ENCODE measurements at regions not wholly inside any gene's neighbourhood (a gene's known extent, or its start where the extent isn't known, plus 50 kb on each side); places are given as distances from the start of the nearest gene placed in this dataset.

DNA sequence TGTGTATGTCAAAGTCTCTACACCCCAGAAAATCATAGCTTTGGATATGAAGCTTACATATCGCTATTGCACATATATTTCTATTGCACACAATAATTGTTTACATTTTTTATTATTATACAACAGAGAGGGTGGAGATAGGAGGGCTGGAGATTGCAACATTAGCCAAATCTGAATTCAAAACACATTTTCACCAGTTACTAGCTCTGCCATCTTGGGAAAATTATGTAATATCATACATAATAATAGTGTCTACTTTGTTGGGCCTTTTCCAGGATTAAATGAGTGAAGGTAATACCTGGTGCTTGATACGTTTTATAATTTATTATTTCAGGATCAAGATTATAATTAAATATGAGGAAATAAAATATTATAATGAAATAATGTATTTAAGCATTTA, 507.4 kb upstream of the TBX3 start:
- TF ChIP-seq POLR2A (IDR thresholded peaks at IDR 0.05) (no peak), CTCF (IDR thresholded peaks at IDR 0.05 in 4 of 5, conservative IDR thresholded peaks at IDR 0.05 in 1 of 5) (no peak)
- Histone ChIP-seq H3K27ac (no peak overlapping the region), H3K36me3 (no peaks in the 10 kb centered on the region), H3K4me1 (no peaks in the 10 kb centered on the region), H3K9me3 (no peaks in the 10 kb centered on the region), H3K27me3 (no peaks in the 10 kb centered on the region), H3K4me3 (no peak overlapping the region)
- intact Hi-C loops (cut with DNase I; ENCODE audit: low total_unique reads) (no loop called here), in situ Hi-C loops (cut with MboI; ENCODE audit: low sequenced_read_pairs in 4 of 4) (no loop called here)
- ATAC-seq (no peak), DNase-seq (no peak)

DNA sequence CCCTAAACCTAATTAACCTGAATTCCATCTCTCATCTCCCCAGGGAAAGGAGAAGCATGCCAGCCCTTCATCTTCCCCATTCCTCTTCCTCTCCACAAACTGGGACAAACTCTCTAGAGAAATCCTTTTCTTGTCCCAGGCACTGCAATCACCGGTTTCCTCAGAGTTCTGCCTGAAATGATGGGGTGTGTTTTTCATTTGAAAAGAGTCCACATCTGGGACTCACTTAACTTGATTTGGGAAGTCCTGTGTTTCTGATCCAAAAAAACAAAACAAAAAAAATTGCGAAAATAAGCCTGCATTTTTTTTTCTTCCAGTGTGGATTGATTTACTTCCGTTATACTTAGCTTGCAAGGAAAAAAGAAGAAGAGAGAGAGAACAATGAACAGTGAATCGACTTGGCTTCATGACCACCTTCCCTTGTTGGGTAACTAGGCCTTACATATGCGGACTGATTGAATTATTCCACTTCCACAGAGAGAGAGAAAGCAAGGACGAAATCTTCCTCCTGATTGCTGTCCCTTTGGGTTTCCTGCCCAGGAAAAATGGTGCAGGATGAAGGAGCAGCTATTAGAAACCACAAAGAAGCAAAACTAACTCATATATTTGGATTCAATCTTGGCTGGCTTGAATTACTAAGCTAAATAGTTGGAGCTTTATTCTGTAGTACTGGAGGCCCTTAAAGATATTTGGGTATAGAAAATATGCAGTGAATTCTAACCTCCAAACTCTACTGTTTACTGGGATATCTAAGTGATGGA, 506.2 kb upstream of the TBX3 start:
- DNase-seq (no peak), ATAC-seq (no peak)
- Histone ChIP-seq H3K4me3 (no peak overlapping the region), H3K9me3 (no peaks in the 10 kb centered on the region), H3K27ac (no peak overlapping the region), H3K4me1 (no peaks in the 10 kb centered on the region), H3K27me3 (no peaks in the 10 kb centered on the region), H3K36me3 (no peaks in the 10 kb centered on the region)
- in situ Hi-C loops (cut with MboI; ENCODE audit: low sequenced_read_pairs in 4 of 4), result no loop called here
- intact Hi-C loops (cut with DNase I; ENCODE audit: low total_unique reads), result no loop called here
- TF ChIP-seq POLR2A (IDR thresholded peaks at IDR 0.05) (no peak), CTCF (IDR thresholded peaks at IDR 0.05 in 4 of 5, conservative IDR thresholded peaks at IDR 0.05 in 1 of 5) (no peak)

- ATAC-seq (no peak), DNase-seq (no peak)
- in situ Hi-C loops (cut with MboI; ENCODE audit: low sequenced_read_pairs in 4 of 4), result no loop called here
Observed at GRCh38 chr12:115185506-115185905, 501.5 kb upstream of the TBX3 start.

DNA sequence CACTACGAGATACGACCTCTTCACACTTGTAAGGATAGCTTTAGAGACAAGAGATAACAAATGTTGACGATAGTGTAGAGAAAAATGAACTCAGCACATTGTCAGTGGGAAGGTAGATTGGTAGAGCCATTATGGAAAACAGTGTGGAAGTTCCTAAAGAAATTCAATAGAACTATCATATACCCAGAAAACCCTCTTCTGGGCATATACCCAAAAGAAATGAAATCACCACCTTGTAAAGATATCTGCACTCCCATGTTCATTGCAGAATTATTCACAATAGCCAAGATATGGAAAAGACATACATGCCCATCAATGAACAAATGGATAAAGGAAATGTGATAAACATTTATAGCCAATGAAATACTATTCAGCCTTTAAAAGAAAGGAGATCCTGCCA, 499.8 kb upstream of the TBX3 start:
- H3K36me3 ChIP-seq, result no peaks in the 10 kb centered on the region
- intact Hi-C loops (cut with DNase I; ENCODE audit: low total_unique reads), result no loop called here
- H3K9me3 ChIP-seq, result no peaks in the 10 kb centered on the region
- H3K27me3 ChIP-seq, result no peaks in the 10 kb centered on the region
- no peak overlapping the region for H3K27ac ChIP-seq
- H3K4me1 ChIP-seq, result no peaks in the 10 kb centered on the region
- ATAC-seq (no peak), DNase-seq (no peak)
- no peak for TF ChIP-seq CTCF (IDR thresholded peaks at IDR 0.05 in 4 of 5, conservative IDR thresholded peaks at IDR 0.05 in 1 of 5)
- no peak for TF ChIP-seq POLR2A (IDR thresholded peaks at IDR 0.05)
- no peak overlapping the region for H3K4me3 ChIP-seq
- in situ Hi-C loops (cut with MboI; ENCODE audit: low sequenced_read_pairs in 4 of 4), result no loop called here

More at GRCh38 chr12:115185506-115185905, 501.5 kb upstream of the TBX3 start:
- TF ChIP-seq CTCF (IDR thresholded peaks at IDR 0.05 in 4 of 5, conservative IDR thresholded peaks at IDR 0.05 in 1 of 5), result no peak
- no peak for TF ChIP-seq POLR2A (IDR thresholded peaks at IDR 0.05)
- Histone ChIP-seq H3K4me3 (no peak overlapping the region), H3K4me1 (no peaks in the 10 kb centered on the region), H3K36me3 (no peaks in the 10 kb centered on the region), H3K27me3 (no peaks in the 10 kb centered on the region), H3K9me3 (no peaks in the 10 kb centered on the region), H3K27ac (no peak overlapping the region)
- intact Hi-C loops (cut with DNase I; ENCODE audit: low total_unique reads), result no loop called here

DNA sequence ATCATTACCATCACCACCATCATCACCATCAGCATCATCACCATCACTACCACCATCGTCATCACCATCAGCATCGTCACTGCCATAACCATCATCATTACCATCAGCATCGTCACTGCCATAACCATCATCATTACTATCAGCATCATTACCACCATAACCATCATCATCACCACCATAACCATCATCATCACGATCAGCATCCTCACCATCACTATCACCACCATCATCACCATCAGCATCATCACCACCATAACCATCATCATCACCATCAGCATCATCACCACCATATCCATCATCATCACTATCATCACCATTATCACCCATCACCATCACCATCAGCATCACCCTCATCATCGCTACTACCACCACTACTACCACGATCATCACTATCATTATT, 493.9 kb upstream of the TBX3 start:
- Histone ChIP-seq H3K36me3 (no peaks in the 10 kb centered on the region), H3K4me1 (no peaks in the 10 kb centered on the region), H3K27me3 (no peaks in the 10 kb centered on the region), H3K9me3 (no peaks in the 10 kb centered on the region), H3K4me3 (no peak overlapping the region), H3K27ac (no peak overlapping the region)
- in situ Hi-C loops (cut with MboI; ENCODE audit: low sequenced_read_pairs in 4 of 4), result no loop called here
- TF ChIP-seq POLR2A (IDR thresholded peaks at IDR 0.05), result no peak
- TF ChIP-seq CTCF (IDR thresholded peaks at IDR 0.05 in 4 of 5, conservative IDR thresholded peaks at IDR 0.05 in 1 of 5), result no peak
- DNase-seq (no peak), ATAC-seq (no peak)
- intact Hi-C loops (cut with DNase I; ENCODE audit: low total_unique reads), result no loop called here

Measured in gastrocnemius medialis (tissue), 4 donors.